IMR-90 (cell line): ENCODE measurements at regions not wholly inside any gene's neighbourhood (a gene's known extent, or its start where the extent isn't known, plus 50 kb on each side); places are given as distances from the start of the nearest gene placed in this dataset.

Experiments used
- ATAC-seq: fragments of 200-7000 bp; cut with Tn5 transposase; 2 replicates; pipeline ENCODE4 v1.9.1; 2020; ENCODE audit warnings: low read depth, mild to moderate bottlenecking, moderate library complexity
- BruUV-seq: library from RNA; stranded (reverse); fragments of 400-500 nt; replicated peaks from 2 replicates; lab custom pipeline; 2021; lab: Mats Ljungman, UMichigan
- CTCF ChIA-PET: fragments of 300-600 bp; formaldehyde crosslinking; extraction: SDS; loops from one replicate; lab custom pipeline; 2021; ENCODE audit warnings: antibody characterized with exemption; lab: Yijun Ruan, JAX
- POLR2A ChIA-PET: fragments of 300-600 bp; sonication (Branson Sonifier 250); formaldehyde crosslinking; loops from one replicate; lab custom pipeline; 2022; ENCODE audit warnings: antibody characterized with exemption; ENCODE audit not compliant: unreplicated experiment; lab: Charles Lee
- DNase-seq: peaks from one replicate; pipeline ENCODE4 v3.0.0; 2013
- H2AFZ ChIP-seq: replicated peaks from 2 replicates; pipeline ENCODE3; 2013; ENCODE audit warnings: low read length, mild to moderate bottlenecking; ENCODE audit not compliant: poor library complexity
- H2AK5ac ChIP-seq: 2 replicates; pipeline ENCODE4 v1.6.1; 2013; ENCODE audit warnings: low read depth, low read length, inconsistent platforms
- H2AK9ac ChIP-seq: replicated peaks from 2 replicates; pipeline ENCODE3; 2013; ENCODE audit warnings: mild to moderate bottlenecking, low read depth, low read length, moderate library complexity; ENCODE audit not compliant: poor library complexity
- H2BK120ac ChIP-seq: 2 replicates; pipeline ENCODE4 v1.6.1; 2013; ENCODE audit warnings: low read depth, low read length, inconsistent platforms
- H2BK15ac ChIP-seq: 3 replicates; pipeline ENCODE4 v1.6.1; 2013; ENCODE audit warnings: low read depth, low read length, inconsistent platforms
- H2BK20ac ChIP-seq: 2 replicates; pipeline ENCODE4 v1.6.1; 2013; ENCODE audit warnings: low read depth, mild to moderate bottlenecking, inconsistent platforms, low read length, moderate library complexity
- H2BK5ac ChIP-seq: 2 replicates; pipeline ENCODE4 v1.6.1; 2013; ENCODE audit warnings: mild to moderate bottlenecking, low read depth, low read length, inconsistent platforms; ENCODE audit not compliant: poor library complexity, severe bottlenecking
- H3K14ac ChIP-seq: replicated peaks from 2 replicates; pipeline ENCODE4 v1.6.1; 2013; ENCODE audit warnings: low read depth, low read length, inconsistent platforms
- H3K18ac ChIP-seq: 2 replicates; pipeline ENCODE4 v1.6.1; 2013; ENCODE audit warnings: low read depth, low read length, control low read depth
- H3K23ac ChIP-seq: 2 replicates; pipeline ENCODE4 v1.6.1; 2013; ENCODE audit warnings: low read depth, low read length, inconsistent platforms
- H3K27ac ChIP-seq: 2 replicates; pipeline ENCODE4 v1.5.1; 2013; ENCODE audit warnings: mild to moderate bottlenecking, control low read depth, low read length; ENCODE audit not compliant: insufficient read depth
- H3K27me3 ChIP-seq: 2 replicates; pipeline ENCODE4 v1.6.1; 2013; ENCODE audit warnings: low read length; ENCODE audit not compliant: control insufficient read depth, insufficient read depth
- H3K36me3 ChIP-seq: 2 replicates; pipeline ENCODE4 v1.6.1; 2013; ENCODE audit warnings: low read length, mixed read lengths; ENCODE audit not compliant: control insufficient read depth, insufficient read depth
- H3K4ac ChIP-seq: 2 replicates; pipeline ENCODE4 v1.6.1; 2013; ENCODE audit warnings: low read depth, low read length, inconsistent platforms
- H3K4me1 ChIP-seq: 2 replicates; pipeline ENCODE4 v1.6.1; 2013; ENCODE audit warnings: low read length, mixed read lengths; ENCODE audit not compliant: control insufficient read depth, insufficient read depth
- H3K4me2 ChIP-seq: 2 replicates; pipeline ENCODE4 v1.6.1; 2013; ENCODE audit warnings: low read depth, mild to moderate bottlenecking, control low read depth, low read length, moderate library complexity
- H3K4me3 ChIP-seq: 2 replicates; pipeline ENCODE4 v1.5.1; 2013; ENCODE audit warnings: low read depth, mild to moderate bottlenecking, control low read depth, low read length, moderate library complexity; ENCODE audit not compliant: insufficient read depth
- H3K56ac ChIP-seq: 2 replicates; pipeline ENCODE4 v1.6.1; 2013; ENCODE audit warnings: low read length, inconsistent platforms; ENCODE audit not compliant: insufficient read depth; ENCODE audit errors: extremely low read depth
- H3K79me1 ChIP-seq, 2 experiments: 2 replicates each; pipeline ENCODE4 v1.6.1; 2013; ENCODE audit warnings: low read length in 2 of 2, inconsistent platforms in 1 of 2, low read depth in 1 of 2
- H3K9ac ChIP-seq: 2 replicates; pipeline ENCODE4 v1.6.1; 2013; ENCODE audit warnings: low read depth, low read length, control low read depth
- H3K9me1 ChIP-seq: 2 replicates; pipeline ENCODE4 v1.6.1; 2013; ENCODE audit warnings: low read length, inconsistent platforms; ENCODE audit not compliant: insufficient read depth
- H3K9me3 ChIP-seq: 2 replicates; pipeline ENCODE4 v1.6.1; 2013; ENCODE audit warnings: low read length; ENCODE audit not compliant: control insufficient read depth, insufficient read depth
- H4K20me1 ChIP-seq: 2 replicates; pipeline ENCODE4 v1.6.1; 2013; ENCODE audit warnings: low read length, inconsistent platforms; ENCODE audit not compliant: insufficient read depth
- H4K5ac ChIP-seq: 2 replicates; pipeline ENCODE4 v1.6.1; 2013; ENCODE audit warnings: mild to moderate bottlenecking, low read depth, low read length, control low read depth
- H4K8ac ChIP-seq, 2 experiments: 2 replicates each; pipeline ENCODE4 v1.6.1; 2013; ENCODE audit warnings: low read depth in 2 of 2, low read length in 2 of 2, control low read depth in 1 of 2, inconsistent platforms in 1 of 2
- H4K91ac ChIP-seq: 2 replicates; pipeline ENCODE4 v1.6.1; 2013; ENCODE audit warnings: low read depth, low read length, inconsistent platforms; ENCODE audit not compliant: insufficient read depth
- BHLHE40 ChIP-seq: fragments of 150-350 bp; IDR thresholded peaks from 2 replicates; pipeline ENCODE4 v1.6.1; 2016; ENCODE audit warnings: mild to moderate bottlenecking, low read depth, low read length
- ELK1 ChIP-seq: fragments of 150-350 bp; IDR thresholded peaks from 2 replicates; pipeline ENCODE4 v1.6.1; 2016; ENCODE audit warnings: low read depth, mild to moderate bottlenecking, low read length, moderate library complexity, borderline replicate concordance
- FOS ChIP-seq: fragments of 150-350 bp; IDR thresholded peaks from 2 replicates; pipeline ENCODE4 v1.6.1; 2016; ENCODE audit warnings: low read depth, low read length
- MAFK ChIP-seq: IDR thresholded peaks from 2 replicates; pipeline ENCODE4 v1.6.1; 2012; ENCODE audit warnings: low read depth, low read length, improper control_type of control experiment
- MAZ ChIP-seq: IDR thresholded peaks from 2 replicates; pipeline ENCODE4 v1.6.1; 2012; ENCODE audit warnings: low read depth, mild to moderate bottlenecking, low read length, improper control_type of control experiment, moderate library complexity, borderline replicate concordance
- MXI1 ChIP-seq: IDR thresholded peaks from 2 replicates; pipeline ENCODE4 v1.6.1; 2012; ENCODE audit warnings: low read depth, mild to moderate bottlenecking, low read length, moderate library complexity, borderline replicate concordance
- NFE2L2 ChIP-seq: fragments of 150-350 bp; IDR thresholded peaks from 2 replicates; pipeline ENCODE4 v1.6.1; 2016; ENCODE audit warnings: low read depth, mild to moderate bottlenecking, low read length
- RCOR1 ChIP-seq: IDR thresholded peaks from 2 replicates; pipeline ENCODE4 v1.6.1; 2012; ENCODE audit warnings: mild to moderate bottlenecking, low read length, improper control_type of control experiment; ENCODE audit not compliant: insufficient replicate concordance
- WGBS, 2 experiments: methylation state at CpG; one replicate each; pipeline versions ENCODE4 v1.1.5 to v1.1.7; 2013; ENCODE audit warnings: missing lambda C conversion rate in 2 of 2; ENCODE audit not compliant: insufficient read length in 1 of 2; ENCODE audit errors: extremely low coverage in 2 of 2; 5-methylcytosine and 5-hydroxymethylcytosine counted together
- dilution Hi-C: fragments of 300-500 bp; cut with HindIII; formaldehyde crosslinking; loops from one replicate; pipeline ENCODE4 v1.14.3; 2018; ENCODE audit warnings: low sequenced_read_pairs; ENCODE audit not compliant: unreplicated experiment
- in situ Hi-C: fragments of 300-500 bp; cut with MboI; formaldehyde crosslinking; loops from 3 replicates; pipeline ENCODE4 v1.14.3; 2019; ENCODE audit warnings: low sequenced_read_pairs, inconsistent platforms, mixed read lengths
- intact Hi-C: fragments of 100-400 bp; cut with micrococcal nuclease; formaldehyde crosslinking; loops from 2 replicates; pipeline ENCODE4 v1.10.0; 2022

GRCh38 chr9:105873801-105874200, 179.5 kb downstream of the TMEM38B start:
- Histone ChIP-seq H3K4me3 (no peak overlapping the region), H4K20me1 (no peaks in the 10 kb centered on the region), H2AK5ac (no peak overlapping the region), H2BK20ac (no peak overlapping the region), H3K27me3 (no peaks in the 10 kb centered on the region), H3K36me3 (no peaks in the 10 kb centered on the region), H3K4me1 (no peaks in the 10 kb centered on the region), H3K23ac (no peak overlapping the region), H4K5ac (no peak overlapping the region), H2AK9ac (no peak overlapping the region), H2AFZ (no peak overlapping the region), H2BK120ac (no peak overlapping the region), H3K9ac (no peak overlapping the region), H4K8ac (no peak overlapping the region), H3K79me1 (no peaks in the 10 kb centered on the region), H3K4ac (no peak overlapping the region), H3K4me2 (no peak overlapping the region), H3K18ac (no peak overlapping the region), H3K14ac (no peak overlapping the region), H2BK15ac (no peak overlapping the region), H4K91ac (no peak overlapping the region), H3K27ac (no peak overlapping the region), H3K56ac (no peak overlapping the region), H2BK5ac (no peak overlapping the region), H3K9me1 (no peaks in the 10 kb centered on the region), H3K9me3 (no peaks in the 10 kb centered on the region)
- WGBS, 2 experiments, result no CpG with 5 or more reads among the region's 3 CpGs
- no peak for TF ChIP-seq MXI1
- no peak for TF ChIP-seq FOS
- no peak for TF ChIP-seq NFE2L2
- TF ChIP-seq RCOR1, result no peak
- TF ChIP-seq ELK1, result no peak
- TF ChIP-seq MAFK, result no peak
- no peak for TF ChIP-seq MAZ
- TF ChIP-seq BHLHE40, result no peak
- intact Hi-C loops (no loop called here), dilution Hi-C loops (no loop called here), in situ Hi-C loops (no loop called here)
- no peak for ATAC-seq
- POLR2A ChIA-PET, result no interaction called here
- DNase-seq, result no peak
- CTCF ChIA-PET, result interaction anchor here (1.0 kb wide), 1 partner anchor 32 kb away, joined by 3 read pairs; no protein-coding TSS in a partner anchor
- BruUV-seq, result no TSS peak
